Breast epithelium (tissue), 4 donors: ENCODE measurements at regions not wholly inside any gene's neighbourhood (a gene's known extent, or its start where the extent isn't known, plus 50 kb on each side); places are given as distances from the start of the nearest gene placed in this dataset.

Source experiments
- DNase-seq, 2 donors: peaks; one replicate each; pipeline ENCODE4 v3.0.0-alpha.2; 2019; ENCODE audit warnings: low spot score in 2 of 2
- H3K27ac ChIP-seq, 2 donors: fragments of 200-600 bp; sonication (generic) in 1 of 2; one replicate each; pipeline ENCODE4 v1.5.1; 2016 to 2019; ENCODE audit warnings: mild to moderate bottlenecking in 1 of 2
- H3K27me3 ChIP-seq, 2 donors: fragments of 200-600 bp; sonication (generic) in 1 of 2; one replicate each; pipeline versions ENCODE4 v1.5.1 to v1.6.0; 2017 to 2019; ENCODE audit warnings: control low read depth in 1 of 2, mild to moderate bottlenecking in 1 of 2
- H3K36me3 ChIP-seq: fragments of 200-600 bp; one replicate; pipeline ENCODE4 v1.5.1; 2019
- H3K4me1 ChIP-seq, 2 donors: fragments of 200-600 bp; sonication (generic); one replicate each; pipeline ENCODE4 v1.5.1; 2016 to 2019; ENCODE audit warnings: control low read depth in 1 of 2
- H3K4me3 ChIP-seq, 3 donors: fragments of 200-600 bp; sonication (generic); 1 replicate in 2 of 3; 2 replicates in 1 of 3; pipeline ENCODE4 v1.5.1; 2016 to 2019; ENCODE audit warnings: mild to moderate bottlenecking in 3 of 3, moderate library complexity in 2 of 3
- H3K9me3 ChIP-seq, 2 donors: fragments of 200-600 bp; sonication (generic) in 1 of 2; one replicate each; pipeline ENCODE4 v1.5.1; 2016 to 2019; ENCODE audit warnings: control low read depth in 1 of 2
- CTCF ChIP-seq, 3 donors: fragments of 450-650 bp; IDR thresholded peaks; one replicate each; pipeline ENCODE4 v1.5.1; 2016 to 2017; ENCODE audit warnings: antibody characterized with exemption in 3 of 3, mild to moderate bottlenecking in 3 of 3, moderate library complexity in 3 of 3
- POLR2A ChIP-seq: fragments of 450-650 bp; IDR thresholded peaks from one replicate; pipeline ENCODE4 v1.6.1; 2016; ENCODE audit warnings: antibody characterized with exemption, mild to moderate bottlenecking, moderate library complexity
- POLR2AphosphoS5 ChIP-seq, 3 donors: sonication (generic); formaldehyde crosslinking; IDR thresholded peaks; one replicate each; pipeline ENCODE4 v1.6.1; 2017; ENCODE audit warnings: antibody characterized with exemption in 3 of 3
- intact Hi-C: fragments of 100-400 bp; cut with DNase I; formaldehyde crosslinking; loops from one replicate; pipeline ENCODE4 v1.15.1; 2023; ENCODE audit warnings: low total_unique reads

- Histone ChIP-seq H3K36me3 (no peaks in the 10 kb centered on the region), H3K4me3 (no peak overlapping the region), H3K9me3 (no peaks in the 10 kb centered on the region), H3K27ac (no peak overlapping the region), H3K27me3 (no peaks in the 10 kb centered on the region), H3K4me1 (no peaks in the 10 kb centered on the region)
- no peak for DNase-seq
- intact Hi-C loops, result no loop called here
- TF ChIP-seq POLR2A (no peak), CTCF (IDR thresholded peaks at IDR 0.05) (no peak), POLR2AphosphoS5 (IDR thresholded peaks at IDR 0.05) (no peak)
These were observed 156.0 kb upstream of the TWIST2 start for GRCh38 chr2:238691596-238692491.

- Histone ChIP-seq H3K4me1 (no peaks in the 10 kb centered on the region), H3K4me3 (no peak overlapping the region), H3K27me3 (no peaks in the 10 kb centered on the region), H3K9me3 (no peaks in the 10 kb centered on the region), H3K36me3 (no peaks in the 10 kb centered on the region), H3K27ac (no peak overlapping the region)
- TF ChIP-seq POLR2AphosphoS5 (IDR thresholded peaks at IDR 0.05), result no peak
- no peak for TF ChIP-seq POLR2A
- TF ChIP-seq CTCF (IDR thresholded peaks at IDR 0.05), result no peak
- intact Hi-C loops, result no loop called here
- DNase-seq, result no peak
These were observed 155.3 kb upstream of the TWIST2 start for GRCh38 chr2:238692562-238692961.

- DNase-seq, result no peak
- H3K27me3 ChIP-seq, result no peaks in the 10 kb centered on the region
- H3K27ac ChIP-seq, result peak overlapping the region in 1 of 2 donors; percentile 62
- no peak overlapping the region for H3K4me3 ChIP-seq
- no peaks in the 10 kb centered on the region for H3K4me1 ChIP-seq
- H3K9me3 ChIP-seq, result no peaks in the 10 kb centered on the region
- no peaks in the 10 kb centered on the region for H3K36me3 ChIP-seq
- intact Hi-C loops, result no loop called here
- TF ChIP-seq POLR2A (no peak), POLR2AphosphoS5 (IDR thresholded peaks at IDR 0.05) (no peak), CTCF (IDR thresholded peaks at IDR 0.05) (no peak)
These were observed 154.4 kb upstream of the TWIST2 start for GRCh38 chr2:238693337-238694093.

- H3K9me3 ChIP-seq, result no peaks in the 10 kb centered on the region
- intact Hi-C loops, result no loop called here
- H3K27ac ChIP-seq, result peak overlapping the region; percentile 40 to 62
- no peaks in the 10 kb centered on the region for H3K27me3 ChIP-seq
- TF ChIP-seq POLR2AphosphoS5 (IDR thresholded peaks at IDR 0.05) (no peak), POLR2A (no peak), CTCF (IDR thresholded peaks at IDR 0.05) (no peak)
- H3K4me3 ChIP-seq, result no peak overlapping the region
- H3K4me1 ChIP-seq, result no peaks in the 10 kb centered on the region
- no peak for DNase-seq
- H3K36me3 ChIP-seq, result no peaks in the 10 kb centered on the region
These were observed 153.6 kb upstream of the TWIST2 start for GRCh38 chr2:238694136-238694755.

GRCh38 chr2:238694922-238695321 is 153.0 kb upstream of the TWIST2 start:
- H3K4me1 ChIP-seq, result no peaks in the 10 kb centered on the region
- no peak for TF ChIP-seq POLR2A
- TF ChIP-seq POLR2AphosphoS5 (IDR thresholded peaks at IDR 0.05), result no peak
- TF ChIP-seq CTCF (IDR thresholded peaks at IDR 0.05), result no peak
- DNase-seq, result no peak
- no peaks in the 10 kb centered on the region for H3K27me3 ChIP-seq
- no peaks in the 10 kb centered on the region for H3K36me3 ChIP-seq
- intact Hi-C loops, result no loop called here
- H3K4me3 ChIP-seq, result no peak overlapping the region
- peak overlapping the region; percentile 40 to 62 for H3K27ac ChIP-seq
- H3K9me3 ChIP-seq, result no peaks in the 10 kb centered on the region
